GF-D8 (cell line): ENCODE measurements at regions not wholly inside any gene's neighbourhood (a gene's known extent, or its start where the extent isn't known, plus 50 kb on each side); places are given as distances from the start of the nearest gene placed in this dataset.
"Not testable (repeated sequence)": the region's sequence is repeated elsewhere in the genome, so short reads cannot be mapped to it uniquely, and the experiment has no call there.

Source experiments
- DNase-seq: peaks from one replicate; lab custom pipeline; 2025; lab: John Stamatoyannopoulos, UW

GRCh38 chr5:167049771-167050567 lies 1241.5 kb upstream of the WWC1 start:
- DNase-seq = no peak

GRCh38 chr5:167050568-167051401 lies 1240.7 kb upstream of the WWC1 start:
- no peak for DNase-seq

GRCh38 chr5:167051402-167051768 lies 1240.1 kb upstream of the WWC1 start:
- DNase-seq = no peak

- DNase-seq = no peak
These were observed 1238.7 kb upstream of the WWC1 start for GRCh38 chr5:167052791-167053190.

- DNase-seq = no peak
These were observed 1233.8 kb upstream of the WWC1 start for GRCh38 chr5:167057665-167058064.

- DNase-seq = no peak
These were observed 1229.8 kb upstream of the WWC1 start for GRCh38 chr5:167061695-167062094.

GRCh38 chr5:167063116-167063515 lies 1228.3 kb upstream of the WWC1 start:
- no peak for DNase-seq

- no peak for DNase-seq
These were observed 1227.7 kb upstream of the WWC1 start for GRCh38 chr5:167063788-167064187.

GRCh38 chr5:167064198-167064776 lies 1227.2 kb upstream of the WWC1 start:
- no peak for DNase-seq

- no peak for DNase-seq
These were observed 1225.7 kb upstream of the WWC1 start for GRCh38 chr5:167065794-167066193.

GRCh38 chr5:167071981-167072610 lies 1219.3 kb upstream of the WWC1 start:
- DNase-seq = no peak

GRCh38 chr5:167081561-167081960 lies 1209.9 kb upstream of the WWC1 start:
- no peak for DNase-seq

GRCh38 chr5:167096816-167097215 lies 1194.6 kb upstream of the WWC1 start:
- DNase-seq = no peak

- DNase-seq = no peak
These were observed 1187.1 kb upstream of the WWC1 start for GRCh38 chr5:167104351-167104750.

- DNase-seq = no peak
These were observed 1185.5 kb upstream of the WWC1 start for GRCh38 chr5:167105941-167106340.

GRCh38 chr5:167107684-167108083 lies 1183.8 kb upstream of the WWC1 start:
- no peak for DNase-seq

- not testable (repeated sequence) for DNase-seq
These were observed 1183.2 kb upstream of the WWC1 start for GRCh38 chr5:167108266-167108665.

- no peak for DNase-seq
These were observed 1178.9 kb upstream of the WWC1 start for GRCh38 chr5:167112556-167112955.

- DNase-seq = no peak
These were observed 1169.2 kb upstream of the WWC1 start for GRCh38 chr5:167122267-167122666.

- DNase-seq = no peak
These were observed 1168.3 kb upstream of the WWC1 start for GRCh38 chr5:167123126-167123525.

GRCh38 chr5:167128581-167128980 lies 1162.9 kb upstream of the WWC1 start:
- no peak for DNase-seq

GRCh38 chr5:167140548-167141291 lies 1150.7 kb upstream of the WWC1 start:
- DNase-seq = no peak
